SU-DHL-6 (cell line): ENCODE measurements at regions not wholly inside any gene's neighbourhood (a gene's known extent, or its start where the extent isn't known, plus 50 kb on each side); places are given as distances from the start of the nearest gene placed in this dataset.

Source experiments
- EZH2phosphoT487 ChIP-seq: fragments of 200-600 bp; sonication (generic), shearing (Covaris generic); conservative IDR thresholded peaks from 2 replicates; pipeline ENCODE4 v1.6.1; 2018; ENCODE audit warnings: mild to moderate bottlenecking, antibody characterized with exemption, low read length, moderate library complexity, mixed read lengths
- TF ChIP-seq, protein P1 (sequence below): fragments of 200-600 bp; sonication (generic); IDR thresholded peaks from one replicate; pipeline ENCODE4 v1.5.1; 2017; ENCODE audit warnings: antibody characterized with exemption, mild to moderate bottlenecking, low read length, moderate library complexity; ENCODE audit not compliant: insufficient read depth, poor library complexity, severe bottlenecking

DNA sequence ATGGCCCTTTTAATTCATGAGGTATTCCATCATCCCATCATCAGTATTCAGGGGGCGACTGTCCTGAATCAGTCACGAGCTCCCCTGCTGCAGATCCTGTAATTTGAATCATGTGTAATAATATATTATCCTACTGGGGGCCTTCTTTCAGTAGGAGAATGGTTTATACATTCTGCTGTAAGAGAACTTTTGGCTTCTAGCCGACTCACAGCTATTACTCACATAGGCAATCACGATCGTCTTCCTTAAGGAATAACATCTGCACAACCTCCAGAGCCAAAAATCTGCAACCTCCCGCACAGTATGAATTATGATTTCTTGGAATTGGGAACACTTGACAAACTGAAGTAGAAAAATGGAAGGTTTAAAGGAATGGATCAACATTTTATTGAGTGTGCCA, 343.0 kb downstream of the USP25 start:
- TF ChIP-seq, protein P1, sequence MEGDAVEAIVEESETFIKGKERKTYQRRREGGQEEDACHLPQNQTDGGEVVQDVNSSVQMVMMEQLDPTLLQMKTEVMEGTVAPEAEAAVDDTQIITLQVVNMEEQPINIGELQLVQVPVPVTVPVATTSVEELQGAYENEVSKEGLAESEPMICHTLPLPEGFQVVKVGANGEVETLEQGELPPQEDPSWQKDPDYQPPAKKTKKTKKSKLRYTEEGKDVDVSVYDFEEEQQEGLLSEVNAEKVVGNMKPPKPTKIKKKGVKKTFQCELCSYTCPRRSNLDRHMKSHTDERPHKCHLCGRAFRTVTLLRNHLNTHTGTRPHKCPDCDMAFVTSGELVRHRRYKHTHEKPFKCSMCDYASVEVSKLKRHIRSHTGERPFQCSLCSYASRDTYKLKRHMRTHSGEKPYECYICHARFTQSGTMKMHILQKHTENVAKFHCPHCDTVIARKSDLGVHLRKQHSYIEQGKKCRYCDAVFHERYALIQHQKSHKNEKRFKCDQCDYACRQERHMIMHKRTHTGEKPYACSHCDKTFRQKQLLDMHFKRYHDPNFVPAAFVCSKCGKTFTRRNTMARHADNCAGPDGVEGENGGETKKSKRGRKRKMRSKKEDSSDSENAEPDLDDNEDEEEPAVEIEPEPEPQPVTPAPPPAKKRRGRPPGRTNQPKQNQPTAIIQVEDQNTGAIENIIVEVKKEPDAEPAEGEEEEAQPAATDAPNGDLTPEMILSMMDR, result no peak
- no peak for TF ChIP-seq EZH2phosphoT487
